Stimulated activated CD8-positive, alpha-beta memory T cell treated with anti-CD3 and anti-CD28 coated beads, Interleukin-15, amount 100 ng/mL, for 4 hours (primary cell): ENCODE measurements at regions not wholly inside any gene's neighbourhood (a gene's known extent, or its start where the extent isn't known, plus 50 kb on each side); places are given as distances from the start of the nearest gene placed in this dataset.

Experiments used
- DNase-seq, 2 donors: peaks; one replicate each; pipeline ENCODE4 v3.0.0-alpha.2; 2020; ENCODE audit warnings: low read depth in 2 of 2

GRCh38 chr14:34931206-34931605, 51.6 kb upstream of the SRP54 start:
- DNase-seq, result peak in 1 of 2 donors; percentile 5

- DNase-seq, result no peak
Measured at GRCh38 chr14:34930591-34931091, 52.2 kb upstream of the SRP54 start.

- no peak for DNase-seq
Measured at GRCh38 chr14:34926552-34926951, 51.4 kb upstream of the BAZ1A start.
